ENCODE measurements at regions not wholly inside any gene's neighbourhood (a gene's known extent, or its start where the extent isn't known, plus 50 kb on each side); places are given as distances from the start of the nearest gene placed in this dataset.

DNA sequence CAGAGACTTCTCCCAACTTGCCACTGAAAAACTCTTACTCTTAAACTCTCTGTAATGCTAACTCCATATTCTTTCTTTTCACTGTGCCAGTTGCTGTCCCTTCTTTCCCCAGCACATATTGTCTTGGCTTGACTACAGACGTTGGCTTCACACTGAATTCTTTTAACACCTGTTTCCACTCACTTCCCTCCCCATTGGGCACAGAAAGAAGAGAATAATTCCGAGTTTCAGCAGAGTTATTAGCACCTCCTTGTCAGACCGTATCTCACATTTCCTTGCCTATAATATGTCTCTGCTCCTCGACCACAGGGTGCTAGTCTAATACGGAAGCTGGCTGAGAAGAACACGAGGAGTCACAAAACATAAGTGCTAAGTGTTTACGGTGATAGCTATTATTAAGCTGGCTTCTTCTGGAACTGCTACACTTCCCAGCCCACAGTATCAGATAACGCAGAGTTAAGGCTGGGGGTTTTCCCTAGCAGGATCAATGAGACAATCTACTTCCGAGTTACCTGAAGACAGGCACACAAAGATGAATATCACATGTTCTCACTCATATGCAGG is 188.5 kb upstream of the CDH8 start:
- H3K9me3 Mint-ChIP-seq, result peaks cover 0 to 3% (median 0%) of the 10 kb centered on the region in 3 donors
- H3K27me3 Mint-ChIP-seq, result no peaks in the 10 kb centered on the region
- H3K36me3 Mint-ChIP-seq, result no peaks in the 10 kb centered on the region
- H3K4me3 Mint-ChIP-seq, result no peak overlapping the region
- no peaks in the 10 kb centered on the region for H3K4me1 Mint-ChIP-seq
- H3K27ac Mint-ChIP-seq, result no peak overlapping the region

DNA sequence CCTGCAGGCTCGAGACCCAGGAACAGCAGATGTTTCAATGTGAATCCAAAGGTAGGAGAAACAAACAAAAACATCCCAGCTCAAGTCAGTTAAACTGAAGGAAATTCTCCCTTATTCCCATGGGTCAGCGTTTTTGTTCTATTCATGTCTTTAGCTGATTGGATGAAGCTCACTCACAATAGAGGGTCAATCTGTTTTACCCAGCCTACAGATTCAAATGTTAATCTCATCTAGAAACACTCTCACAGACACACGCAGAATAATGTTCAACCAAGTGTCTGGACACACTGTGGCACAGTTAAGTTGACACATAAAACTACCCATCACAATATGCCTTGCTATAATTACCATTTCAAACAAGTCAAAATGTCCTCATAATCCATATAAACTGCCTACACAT is 180.6 kb upstream of the CDH8 start:
- peaks cover under 1 to 3% (median 2%) of the 10 kb centered on the region in 3 donors for H3K9me3 Mint-ChIP-seq

DNA sequence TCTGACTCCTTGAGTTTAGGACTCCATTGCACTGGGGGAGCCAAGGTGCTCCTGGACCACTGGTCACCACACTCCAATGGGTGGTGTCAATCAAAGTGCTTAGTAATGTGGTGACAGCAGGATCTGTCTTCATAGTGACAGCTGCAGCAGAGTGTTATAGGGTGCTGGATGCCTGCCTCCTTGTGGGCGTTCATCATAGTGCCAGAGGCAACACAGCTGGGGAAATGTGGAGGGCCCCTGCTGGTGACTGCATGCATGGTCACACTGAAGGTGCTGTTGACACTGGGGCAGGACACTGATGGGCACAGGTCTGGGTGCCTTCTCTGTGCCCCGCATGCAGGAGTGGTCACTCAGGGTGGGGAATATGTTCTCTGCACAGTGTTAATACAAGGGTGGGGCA is 177.5 kb upstream of the CDH8 start:
- Mint-ChIP-seq H3K27me3 (no peaks in the 10 kb centered on the region), H3K4me1 (no peaks in the 10 kb centered on the region), H3K9me3 (peaks cover 3 to 10% (median 9%) of the 10 kb centered on the region in 3 donors), H3K27ac (no peak overlapping the region), H3K36me3 (no peaks in the 10 kb centered on the region), H3K4me3 (no peak overlapping the region)

More for the DNA sequence above, 180.6 kb upstream of the CDH8 start:
- H3K27ac Mint-ChIP-seq, result no peak overlapping the region
- H3K4me1 Mint-ChIP-seq, result no peaks in the 10 kb centered on the region
- no peaks in the 10 kb centered on the region for H3K27me3 Mint-ChIP-seq
- no peak overlapping the region for H3K4me3 Mint-ChIP-seq
- H3K36me3 Mint-ChIP-seq, result no peaks in the 10 kb centered on the region

DNA sequence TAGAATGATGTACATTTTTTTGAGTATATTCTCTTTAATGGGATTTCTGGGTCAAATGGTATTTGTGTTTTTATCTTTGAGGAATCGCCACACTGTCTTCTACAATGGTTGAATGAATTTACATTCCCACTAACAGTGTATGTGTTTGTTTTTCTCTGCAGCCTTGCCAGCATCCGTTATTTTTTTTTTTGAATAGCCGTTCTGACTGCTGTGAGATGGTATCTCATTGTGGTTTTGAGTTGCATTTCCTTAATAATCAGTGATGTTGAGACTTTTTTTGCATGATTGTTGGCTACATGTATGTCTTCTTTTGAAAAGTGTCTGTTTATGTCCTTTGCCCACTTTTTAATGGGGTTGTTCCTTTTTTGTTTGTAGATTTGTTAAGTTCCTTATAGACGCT is 172.7 kb upstream of the CDH8 start:
- H3K27me3 Mint-ChIP-seq, result no peaks in the 10 kb centered on the region
- H3K27ac Mint-ChIP-seq, result no peak overlapping the region
- H3K4me3 Mint-ChIP-seq, result no peak overlapping the region
- peaks cover 5 to 16% (median 7%) of the 10 kb centered on the region in 3 donors for H3K9me3 Mint-ChIP-seq
- no peaks in the 10 kb centered on the region for H3K36me3 Mint-ChIP-seq
- no peaks in the 10 kb centered on the region for H3K4me1 Mint-ChIP-seq

DNA sequence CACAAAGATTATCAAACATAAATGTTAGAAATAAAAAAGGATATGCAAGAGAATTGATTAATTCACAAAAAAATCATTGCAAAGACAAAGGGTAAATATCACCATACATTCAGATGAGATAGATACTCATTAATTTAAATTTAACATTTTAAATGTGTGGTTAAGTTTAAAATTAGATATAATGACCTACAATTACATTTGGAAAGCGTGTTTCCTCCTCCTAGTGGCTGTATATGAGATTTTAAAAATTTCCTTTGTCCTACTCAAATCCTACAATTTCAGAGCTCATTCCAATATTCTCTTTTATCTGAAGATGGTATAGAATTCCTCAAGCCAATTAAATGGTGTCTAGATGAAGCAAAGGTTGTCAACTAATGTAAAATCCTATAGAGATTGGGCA is 169.2 kb upstream of the CDH8 start:
- Mint-ChIP-seq H3K4me1 (no peaks in the 10 kb centered on the region), H3K9me3 (peaks cover 3 to 16% (median 7%) of the 10 kb centered on the region in 3 donors), H3K27me3 (no peaks in the 10 kb centered on the region), H3K27ac (no peak overlapping the region), H3K4me3 (no peak overlapping the region), H3K36me3 (no peaks in the 10 kb centered on the region)

DNA sequence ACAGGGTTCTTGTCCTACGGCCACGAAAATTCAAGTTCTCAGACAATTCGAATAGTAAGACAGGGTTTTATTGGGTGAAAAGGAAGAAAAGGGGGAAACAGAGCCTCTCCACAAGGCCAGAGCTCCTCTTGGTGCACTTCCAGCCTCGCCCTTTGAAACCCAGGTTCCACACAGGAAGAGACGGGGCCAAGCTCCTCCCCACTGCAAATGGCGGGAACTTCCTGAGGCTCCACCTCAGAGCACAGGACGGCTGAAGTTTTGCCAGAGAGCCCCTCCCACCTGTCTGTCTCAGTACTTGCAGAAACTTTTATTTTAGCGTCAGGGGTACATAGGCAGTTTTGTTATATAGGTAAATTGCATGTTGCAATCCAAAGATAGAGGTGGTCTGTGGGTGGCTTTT is 165.7 kb upstream of the CDH8 start:
- Mint-ChIP-seq H3K4me3 (no peak overlapping the region), H3K36me3 (no peaks in the 10 kb centered on the region), H3K27me3 (no peaks in the 10 kb centered on the region), H3K9me3 (peaks cover 0 to 13% (median 3%) of the 10 kb centered on the region in 3 donors), H3K27ac (no peak overlapping the region), H3K4me1 (no peaks in the 10 kb centered on the region)

DNA sequence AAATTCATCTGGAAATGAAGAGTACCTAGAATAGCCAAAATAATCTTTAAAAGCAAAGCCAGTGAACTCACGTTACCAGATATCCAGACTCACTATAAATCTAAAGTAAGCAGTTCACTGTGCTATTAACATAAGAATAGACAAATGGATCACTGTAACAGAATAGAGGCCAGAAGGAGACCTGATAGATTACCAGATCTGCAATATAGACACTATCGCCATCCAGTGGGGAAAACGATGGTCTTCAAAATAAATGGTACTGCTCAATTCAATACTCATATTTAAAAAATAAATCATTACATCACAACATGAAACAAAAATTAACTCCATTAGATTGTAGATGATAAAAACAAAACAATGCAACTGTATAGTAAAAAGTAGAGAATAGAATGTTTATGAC is 158.6 kb upstream of the CDH8 start:
- Mint-ChIP-seq H3K9me3 (peaks cover 0 to 13% (median 6%) of the 10 kb centered on the region in 3 donors), H3K4me1 (no peaks in the 10 kb centered on the region), H3K27ac (no peak overlapping the region), H3K27me3 (no peaks in the 10 kb centered on the region), H3K36me3 (no peaks in the 10 kb centered on the region), H3K4me3 (no peak overlapping the region)

DNA sequence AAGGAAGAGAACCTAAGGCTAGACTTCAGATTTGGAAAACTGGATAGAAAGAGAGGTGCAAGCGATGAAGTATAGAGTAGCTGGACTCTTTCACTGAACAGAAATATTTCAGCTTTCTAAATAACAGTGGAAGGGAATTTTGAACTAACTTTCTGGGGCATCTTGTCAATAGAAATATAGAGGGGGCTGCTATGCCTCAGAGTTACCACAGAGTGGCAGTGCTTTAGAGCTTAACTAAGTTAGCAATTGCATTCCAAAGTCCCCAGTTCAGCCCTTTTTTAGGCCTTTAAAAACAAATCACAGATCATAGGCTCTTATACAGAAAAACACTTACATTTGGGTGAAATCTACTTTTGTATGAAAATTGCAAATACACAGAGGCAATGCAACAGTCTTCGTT is 154.2 kb upstream of the CDH8 start:
- Mint-ChIP-seq H3K27me3 (no peaks in the 10 kb centered on the region), H3K27ac (no peak overlapping the region), H3K9me3 (peaks cover 0 to 12% (median 6%) of the 10 kb centered on the region in 3 donors), H3K4me1 (no peaks in the 10 kb centered on the region), H3K4me3 (no peak overlapping the region), H3K36me3 (no peaks in the 10 kb centered on the region)

DNA sequence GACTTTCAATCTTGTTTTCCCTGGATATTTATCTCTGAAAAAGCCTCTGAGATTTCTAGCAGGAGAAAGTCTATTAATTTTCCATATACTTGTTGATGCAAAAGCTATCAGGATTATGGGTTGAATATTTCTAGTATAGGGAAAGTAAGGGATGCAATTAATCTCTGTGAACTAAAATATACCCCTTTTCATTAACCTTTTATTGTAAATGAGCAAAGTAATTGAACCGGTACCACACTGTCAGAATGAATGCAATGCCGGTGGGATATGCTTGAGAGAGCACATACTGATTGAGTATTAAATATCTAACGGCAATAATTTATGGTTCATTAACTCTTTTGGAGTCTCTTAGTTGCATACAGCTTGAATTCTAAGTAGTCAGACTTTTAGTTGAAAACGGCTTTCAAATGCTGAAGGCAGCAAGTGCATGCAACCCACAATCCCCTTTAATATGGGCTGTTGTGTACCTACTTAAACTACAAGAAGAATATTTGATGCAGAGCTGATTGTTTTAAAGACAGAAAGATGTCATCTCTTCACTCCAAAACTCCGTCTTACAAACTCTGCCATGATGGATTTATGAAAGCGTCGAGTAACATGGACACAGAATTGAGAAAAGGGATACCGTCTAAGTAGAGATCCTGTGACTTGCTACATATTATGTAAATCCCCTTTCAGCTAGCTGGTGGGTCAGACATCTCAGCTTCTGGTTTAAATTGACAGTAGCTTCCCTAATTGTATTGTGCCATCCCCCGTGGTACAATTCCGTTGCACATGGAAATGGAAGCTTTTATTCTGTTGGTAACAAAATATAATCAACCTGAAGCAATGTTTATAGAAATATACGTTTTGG is 141.3 kb upstream of the CDH8 start:
- Mint-ChIP-seq H3K27ac (no peak overlapping the region), H3K9me3 (peaks cover 0 to 6% (median 5%) of the 10 kb centered on the region in 3 donors), H3K4me3 (no peak overlapping the region), H3K36me3 (no peaks in the 10 kb centered on the region), H3K27me3 (no peaks in the 10 kb centered on the region), H3K4me1 (no peaks in the 10 kb centered on the region)

DNA sequence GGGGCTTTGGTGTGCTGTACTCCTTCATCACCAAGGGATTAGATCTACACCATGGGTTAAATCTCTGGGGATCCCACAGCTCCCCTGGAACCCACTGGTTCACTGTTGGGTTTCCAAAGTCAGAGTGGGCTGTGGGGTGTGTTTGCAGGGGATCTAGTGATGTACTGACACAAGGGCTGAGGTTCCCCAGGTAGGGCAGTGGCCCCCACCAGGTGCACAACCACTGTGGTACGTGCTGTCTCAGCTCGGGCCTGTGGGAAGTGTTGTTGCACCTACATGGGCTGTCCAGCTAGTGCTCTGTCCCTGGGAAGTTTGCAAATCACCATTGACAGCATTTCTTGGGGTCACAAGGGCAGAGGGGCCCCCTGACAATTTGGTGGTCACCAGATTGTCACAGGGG is 134.4 kb upstream of the CDH8 start:
- Mint-ChIP-seq H3K27ac (no peak overlapping the region), H3K36me3 (no peaks in the 10 kb centered on the region), H3K9me3 (peaks cover 2 to 27% (median 6%) of the 10 kb centered on the region in 3 donors), H3K4me1 (no peaks in the 10 kb centered on the region), H3K4me3 (no peak overlapping the region), H3K27me3 (no peaks in the 10 kb centered on the region)

DNA sequence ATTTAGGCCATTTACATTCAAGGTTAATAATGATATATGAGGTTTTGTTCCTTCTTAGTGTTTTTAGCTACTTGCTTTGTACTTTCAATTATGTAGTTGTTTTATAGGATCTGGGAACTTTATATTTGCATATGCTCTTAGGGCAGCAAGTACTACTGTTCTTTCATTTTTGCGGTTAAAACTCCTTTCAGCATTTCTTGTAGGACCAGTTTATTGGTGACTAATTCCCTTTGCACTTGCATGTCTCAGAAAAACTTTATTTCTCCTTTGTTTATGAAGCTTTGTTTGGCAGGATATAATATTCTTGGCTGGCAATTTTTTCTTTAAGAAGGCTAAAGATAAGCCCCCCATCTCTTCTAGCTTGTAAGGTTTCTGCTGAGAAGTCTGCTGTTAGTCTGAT is 131.3 kb upstream of the CDH8 start:
- H3K27ac Mint-ChIP-seq, result no peak overlapping the region
- H3K9me3 Mint-ChIP-seq, result peaks cover 2 to 37% (median 9%) of the 10 kb centered on the region in 3 donors
- no peak overlapping the region for H3K4me3 Mint-ChIP-seq
- no peaks in the 10 kb centered on the region for H3K27me3 Mint-ChIP-seq
- H3K36me3 Mint-ChIP-seq, result no peaks in the 10 kb centered on the region
- no peaks in the 10 kb centered on the region for H3K4me1 Mint-ChIP-seq

DNA sequence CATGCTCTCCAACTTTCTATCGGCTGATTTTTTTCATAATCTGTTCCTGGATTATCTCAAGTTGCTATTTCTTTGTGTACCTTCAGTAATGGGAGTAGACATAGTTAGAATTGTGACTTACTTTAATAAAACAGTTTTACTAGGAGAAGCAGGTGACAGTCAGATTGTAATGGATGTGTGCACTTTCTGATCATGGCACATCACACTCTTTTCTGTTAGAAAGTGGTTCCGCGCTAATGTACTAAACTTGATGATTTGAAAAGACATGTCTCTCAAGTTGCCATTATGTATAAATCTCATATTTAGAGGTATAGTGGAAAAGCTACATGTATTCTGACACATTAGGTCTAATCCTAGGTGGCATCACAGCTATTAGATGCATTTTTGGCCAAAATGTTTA is 121.3 kb upstream of the CDH8 start:
- no peaks in the 10 kb centered on the region for H3K9me3 Mint-ChIP-seq
- H3K36me3 Mint-ChIP-seq, result no peaks in the 10 kb centered on the region
- no peaks in the 10 kb centered on the region for H3K4me1 Mint-ChIP-seq
- H3K27ac Mint-ChIP-seq, result no peak overlapping the region
- H3K4me3 Mint-ChIP-seq, result no peak overlapping the region
- no peaks in the 10 kb centered on the region for H3K27me3 Mint-ChIP-seq

DNA sequence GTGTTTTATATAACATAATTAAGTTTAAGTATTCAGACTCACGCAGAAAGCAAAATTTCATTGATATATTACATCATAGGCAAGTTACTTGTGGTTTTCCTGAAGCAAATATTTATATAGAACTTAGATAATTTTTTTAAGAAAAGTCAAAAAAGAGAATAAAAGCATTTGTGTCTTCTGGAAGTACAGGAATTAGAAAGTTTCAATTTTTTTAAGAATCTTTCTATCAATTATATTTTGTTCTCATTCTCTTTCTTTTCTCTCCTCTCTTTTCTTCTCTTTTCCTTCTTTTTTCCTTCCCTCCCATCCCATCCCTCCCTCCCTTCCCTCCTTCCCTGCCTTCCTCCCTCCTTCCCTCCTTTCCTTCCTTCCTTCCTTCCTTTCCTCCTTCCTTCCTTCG is 120.7 kb upstream of the CDH8 start:
- no peaks in the 10 kb centered on the region for H3K4me1 Mint-ChIP-seq
- H3K9me3 Mint-ChIP-seq, result no peaks in the 10 kb centered on the region
- H3K36me3 Mint-ChIP-seq, result no peaks in the 10 kb centered on the region
- H3K27ac Mint-ChIP-seq, result no peak overlapping the region
- no peaks in the 10 kb centered on the region for H3K27me3 Mint-ChIP-seq
- H3K4me3 Mint-ChIP-seq, result no peak overlapping the region

DNA sequence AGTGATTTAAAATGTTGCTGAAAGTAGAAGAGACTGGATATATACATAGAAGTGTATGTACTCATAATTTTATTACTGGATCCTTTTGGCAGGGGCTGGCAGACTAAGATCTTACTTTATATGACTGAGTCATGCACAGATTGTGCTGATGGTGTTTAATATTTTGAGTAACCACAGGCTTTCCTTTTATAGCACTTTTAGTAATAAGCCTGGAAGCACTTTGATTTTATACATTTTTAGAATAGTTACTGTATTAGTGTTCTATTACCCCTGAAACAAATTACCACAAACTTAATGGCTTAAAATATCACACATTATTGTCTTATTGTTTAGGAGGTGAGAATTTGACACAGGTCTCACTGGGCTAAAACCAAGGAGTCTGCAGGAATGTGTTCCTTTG is 113.4 kb upstream of the CDH8 start:
- Mint-ChIP-seq H3K27ac (no peak overlapping the region), H3K9me3 (peaks cover 1 to 11% (median 2%) of the 10 kb centered on the region in 3 donors), H3K36me3 (no peaks in the 10 kb centered on the region), H3K27me3 (no peaks in the 10 kb centered on the region), H3K4me1 (no peaks in the 10 kb centered on the region), H3K4me3 (no peak overlapping the region)

DNA sequence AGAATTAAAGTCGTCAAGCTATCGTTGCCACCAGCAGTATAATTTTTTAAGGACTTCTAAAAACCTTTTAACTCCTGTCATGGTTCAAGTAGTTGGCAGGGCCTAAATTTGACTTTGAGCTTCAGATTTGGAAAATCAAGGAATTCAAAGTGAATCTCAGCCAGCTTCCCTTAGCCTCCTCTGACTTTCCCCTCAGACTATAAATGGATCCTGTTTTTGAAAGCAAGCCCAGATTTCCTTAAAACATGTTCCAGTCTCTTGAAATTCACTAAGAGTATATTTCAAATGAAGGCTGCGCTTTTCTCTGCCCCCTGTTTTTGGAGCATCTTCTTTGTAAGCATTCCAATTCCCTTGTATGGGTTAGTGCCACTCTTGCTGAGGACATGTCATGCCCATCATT is 101.8 kb upstream of the CDH8 start:
- Mint-ChIP-seq H3K9me3 (peaks cover 4 to 27% (median 4%) of the 10 kb centered on the region in 3 donors), H3K27me3 (no peaks in the 10 kb centered on the region), H3K27ac (no peak overlapping the region), H3K4me3 (no peak overlapping the region), H3K36me3 (no peaks in the 10 kb centered on the region), H3K4me1 (no peaks in the 10 kb centered on the region)

DNA sequence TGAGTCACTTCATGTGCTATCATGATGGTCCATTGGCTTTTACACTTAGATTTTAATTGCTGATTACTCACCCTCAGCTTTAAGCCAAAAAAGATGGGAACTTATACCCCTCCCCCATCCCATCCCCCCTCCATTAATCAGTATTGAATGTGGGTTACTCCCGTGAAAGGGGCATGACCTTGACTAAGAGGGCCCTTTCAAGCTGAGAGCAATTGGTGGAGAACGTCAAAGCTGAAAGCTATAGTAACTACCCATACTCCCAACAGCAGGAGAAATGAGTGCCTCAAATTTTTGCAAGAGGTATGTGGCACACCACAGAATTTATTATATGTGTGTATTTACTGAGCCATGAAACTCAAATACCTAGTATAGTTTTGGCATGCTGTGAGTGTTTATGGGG is 99.7 kb upstream of the CDH8 start:
- H3K36me3 Mint-ChIP-seq, result no peaks in the 10 kb centered on the region
- no peaks in the 10 kb centered on the region for H3K27me3 Mint-ChIP-seq
- H3K4me3 Mint-ChIP-seq, result no peak overlapping the region
- H3K4me1 Mint-ChIP-seq, result no peaks in the 10 kb centered on the region
- peaks cover 4 to 27% (median 4%) of the 10 kb centered on the region in 3 donors for H3K9me3 Mint-ChIP-seq
- H3K27ac Mint-ChIP-seq, result no peak overlapping the region
